ENCODE measurements at regions not wholly inside any gene's neighbourhood (a gene's known extent, or its start where the extent isn't known, plus 50 kb on each side); places are given as distances from the start of the nearest gene placed in this dataset.

DNA sequence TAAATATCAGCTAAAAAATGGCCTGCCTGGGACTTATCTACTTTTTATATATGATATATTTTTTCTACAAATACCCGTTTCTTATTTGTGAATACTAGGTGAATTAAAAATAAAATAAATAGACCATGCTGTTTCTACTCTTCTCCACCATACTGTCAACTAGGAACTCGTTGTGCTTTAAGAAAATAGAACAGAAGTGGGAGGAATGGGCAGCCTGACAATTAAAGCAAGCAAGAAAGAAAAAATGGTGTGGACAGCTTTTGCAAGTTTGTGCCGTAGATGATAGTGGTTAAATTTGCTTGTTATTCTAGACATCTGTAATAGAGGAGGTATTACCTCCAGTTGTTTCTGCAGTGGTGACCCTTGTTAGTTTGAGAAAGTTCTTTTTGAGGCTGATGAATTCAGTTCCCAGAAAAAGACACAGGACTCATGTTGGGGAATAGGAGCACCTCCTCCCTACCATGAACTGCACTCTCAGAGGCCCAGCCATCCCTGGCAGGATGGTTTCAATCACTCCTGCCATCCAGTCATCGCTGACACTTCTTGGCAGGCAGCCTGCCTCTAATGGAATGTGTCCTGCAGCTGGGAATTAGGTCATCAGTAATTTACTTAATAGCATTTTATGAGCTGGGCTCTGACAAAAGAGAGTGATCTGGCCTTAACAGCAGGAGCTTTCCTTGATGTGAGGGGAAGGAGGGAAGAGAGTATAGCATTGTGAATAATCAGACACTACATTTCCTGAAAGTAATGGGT lies 105.0 kb upstream of the GAP43 start:
- Mint-ChIP-seq H3K27ac (ENCODE audit: unreplicated experiment) (peak overlapping the region; percentile 79), H3K4me1 (ENCODE audit: low read depth) (peaks cover 33% of the 10 kb centered on the region), H3K36me3 (ENCODE audit: low read depth) (no peaks in the 10 kb centered on the region), H3K4me3 (ENCODE audit: unreplicated experiment) (no peak overlapping the region), H3K9me3 (ENCODE audit: low read depth) (no peaks in the 10 kb centered on the region), H3K27me3 (ENCODE audit: low read depth) (no peaks in the 10 kb centered on the region)
- no peak for DNase-seq (ENCODE audit: low spot score)
- TF ChIP-seq, protein P1, sequence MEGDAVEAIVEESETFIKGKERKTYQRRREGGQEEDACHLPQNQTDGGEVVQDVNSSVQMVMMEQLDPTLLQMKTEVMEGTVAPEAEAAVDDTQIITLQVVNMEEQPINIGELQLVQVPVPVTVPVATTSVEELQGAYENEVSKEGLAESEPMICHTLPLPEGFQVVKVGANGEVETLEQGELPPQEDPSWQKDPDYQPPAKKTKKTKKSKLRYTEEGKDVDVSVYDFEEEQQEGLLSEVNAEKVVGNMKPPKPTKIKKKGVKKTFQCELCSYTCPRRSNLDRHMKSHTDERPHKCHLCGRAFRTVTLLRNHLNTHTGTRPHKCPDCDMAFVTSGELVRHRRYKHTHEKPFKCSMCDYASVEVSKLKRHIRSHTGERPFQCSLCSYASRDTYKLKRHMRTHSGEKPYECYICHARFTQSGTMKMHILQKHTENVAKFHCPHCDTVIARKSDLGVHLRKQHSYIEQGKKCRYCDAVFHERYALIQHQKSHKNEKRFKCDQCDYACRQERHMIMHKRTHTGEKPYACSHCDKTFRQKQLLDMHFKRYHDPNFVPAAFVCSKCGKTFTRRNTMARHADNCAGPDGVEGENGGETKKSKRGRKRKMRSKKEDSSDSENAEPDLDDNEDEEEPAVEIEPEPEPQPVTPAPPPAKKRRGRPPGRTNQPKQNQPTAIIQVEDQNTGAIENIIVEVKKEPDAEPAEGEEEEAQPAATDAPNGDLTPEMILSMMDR (IDR thresholded peaks at IDR 0.05): no peak

DNA sequence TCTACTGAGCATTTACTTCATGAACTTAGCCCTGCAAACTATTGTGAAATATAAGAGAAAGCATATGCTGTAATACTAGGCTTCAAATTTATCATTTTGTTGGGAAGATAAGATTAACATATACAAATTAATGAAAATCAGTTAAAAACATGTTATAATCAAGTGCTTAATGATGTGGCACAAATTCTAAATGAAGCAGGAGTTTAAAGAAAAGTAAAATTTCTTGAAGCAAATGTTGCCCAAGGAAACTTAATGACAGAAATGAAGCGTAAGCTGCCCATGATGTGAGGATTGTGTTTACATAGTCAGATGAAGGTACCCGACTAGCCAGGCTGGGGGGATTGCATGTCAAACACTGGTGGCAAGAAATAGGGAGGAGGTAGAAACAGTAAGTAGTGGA lies 103.1 kb upstream of the GAP43 start:
- Mint-ChIP-seq H3K27ac (ENCODE audit: unreplicated experiment) (no peak overlapping the region), H3K4me3 (ENCODE audit: unreplicated experiment) (no peak overlapping the region), H3K9me3 (ENCODE audit: low read depth) (no peaks in the 10 kb centered on the region), H3K36me3 (ENCODE audit: low read depth) (no peaks in the 10 kb centered on the region), H3K4me1 (ENCODE audit: low read depth) (peaks cover 29% of the 10 kb centered on the region), H3K27me3 (ENCODE audit: low read depth) (no peaks in the 10 kb centered on the region)
- no peak for DNase-seq (ENCODE audit: low spot score)
- TF ChIP-seq, protein P1 (IDR thresholded peaks at IDR 0.05): no peak

DNA sequence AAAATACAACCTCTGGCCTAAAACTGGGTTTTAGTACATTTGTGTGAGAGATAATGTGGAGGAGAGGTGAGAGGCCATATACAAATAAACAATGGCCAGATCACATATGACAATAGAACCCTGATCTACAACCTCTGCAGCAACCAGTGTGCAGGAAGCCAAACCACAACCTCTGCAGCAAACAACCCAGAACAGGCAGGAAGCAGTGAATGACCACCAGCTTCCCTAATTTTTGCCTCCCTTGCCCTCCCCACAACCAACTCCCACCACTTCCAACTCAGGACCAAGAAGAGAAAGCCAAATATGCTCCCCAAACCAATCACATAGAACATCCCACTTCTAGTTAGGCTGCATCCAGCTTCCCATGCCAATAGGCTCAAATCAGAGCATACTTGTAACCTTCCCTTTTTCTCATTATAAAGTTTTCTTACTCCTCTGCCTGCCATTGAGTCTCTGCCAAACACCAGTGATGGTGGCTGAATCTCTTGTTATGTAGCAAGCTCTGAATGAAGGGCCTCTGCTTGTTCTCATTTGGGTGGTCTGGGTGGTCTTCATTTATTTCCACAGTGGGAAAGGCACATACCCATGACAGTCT lies 102.6 kb upstream of the GAP43 start:
- H3K36me3 Mint-ChIP-seq (ENCODE audit: low read depth): no peaks in the 10 kb centered on the region
- peak overlapping the region; percentile 27 for H3K27ac Mint-ChIP-seq (ENCODE audit: unreplicated experiment)

GRCh38 chr3:115523458-115523857 lies 99.9 kb upstream of the GAP43 start:
- no peaks in the 10 kb centered on the region for H3K36me3 Mint-ChIP-seq (ENCODE audit: low read depth)
- peaks cover 3% of the 10 kb centered on the region for H3K9me3 Mint-ChIP-seq (ENCODE audit: low read depth)
- no peak overlapping the region for H3K4me3 Mint-ChIP-seq (ENCODE audit: unreplicated experiment)
- no peak for DNase-seq (ENCODE audit: low spot score)
- TF ChIP-seq, protein P1 (IDR thresholded peaks at IDR 0.05): no peak
- peaks cover 19% of the 10 kb centered on the region for H3K4me1 Mint-ChIP-seq (ENCODE audit: low read depth)
- no peak overlapping the region for H3K27ac Mint-ChIP-seq (ENCODE audit: unreplicated experiment)
- no peaks in the 10 kb centered on the region for H3K27me3 Mint-ChIP-seq (ENCODE audit: low read depth)

More for the DNA sequence above, 102.6 kb upstream of the GAP43 start:
- DNase-seq (ENCODE audit: low spot score): no peak
- H3K4me3 Mint-ChIP-seq (ENCODE audit: unreplicated experiment): no peak overlapping the region
- no peaks in the 10 kb centered on the region for H3K9me3 Mint-ChIP-seq (ENCODE audit: low read depth)
- peaks cover 33% of the 10 kb centered on the region for H3K4me1 Mint-ChIP-seq (ENCODE audit: low read depth)
- TF ChIP-seq, protein P1 (IDR thresholded peaks at IDR 0.05): no peak
- H3K27me3 Mint-ChIP-seq (ENCODE audit: low read depth): no peaks in the 10 kb centered on the region

DNA sequence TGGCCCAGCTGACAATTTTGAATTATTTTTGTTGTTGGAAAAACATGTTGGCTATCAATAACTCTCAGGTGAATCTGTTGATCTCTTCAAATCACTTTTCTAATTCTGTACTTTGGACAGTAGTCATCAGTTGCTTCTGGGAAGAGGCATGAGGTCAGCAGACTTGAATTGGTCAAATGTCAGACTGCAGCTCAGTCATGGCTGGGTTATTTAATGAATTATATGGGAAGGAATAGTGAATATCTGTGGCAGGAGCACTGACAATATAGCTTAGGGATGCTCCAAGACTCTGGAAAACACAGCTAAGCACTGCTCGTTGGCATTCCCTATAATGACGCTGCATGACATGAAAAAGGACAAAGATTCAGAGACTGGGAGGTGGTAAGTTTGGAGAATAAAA lies 98.8 kb upstream of the GAP43 start:
- Mint-ChIP-seq H3K27ac (ENCODE audit: unreplicated experiment) (no peak overlapping the region), H3K9me3 (ENCODE audit: low read depth) (peaks cover 3% of the 10 kb centered on the region), H3K4me3 (ENCODE audit: unreplicated experiment) (no peak overlapping the region), H3K36me3 (ENCODE audit: low read depth) (no peaks in the 10 kb centered on the region), H3K27me3 (ENCODE audit: low read depth) (no peaks in the 10 kb centered on the region), H3K4me1 (ENCODE audit: low read depth) (peaks cover 8% of the 10 kb centered on the region)
- no peak for DNase-seq (ENCODE audit: low spot score)
- TF ChIP-seq, protein P1 (IDR thresholded peaks at IDR 0.05): no peak
